GM18873 (cell line): ENCODE measurements at regions not wholly inside any gene's neighbourhood (a gene's known extent, or its start where the extent isn't known, plus 50 kb on each side); places are given as distances from the start of the nearest gene placed in this dataset.
A peak's percentile ranks its signal among the peaks of the same experiment; 100 is the strongest.
"Not testable (repeated sequence)": the region's sequence is repeated elsewhere in the genome, so short reads cannot be mapped to it uniquely, and the experiment has no call there.

Experiments
- ATAC-seq: cut with Tn5 transposase; IDR thresholded peaks from one replicate; pipeline ENCODE4 v1.9.1; 2021; ENCODE audit warnings: mild to moderate bottlenecking, moderate library complexity, moderate number of reproducible peaks; ENCODE audit not compliant: unreplicated experiment, low FRiP score

- ATAC-seq = not testable (repeated sequence)
Measured at GRCh38 chr4:69013933-69014332, 62.3 kb upstream of the UGT2A3 start.

- ATAC-seq = not testable (repeated sequence)
Measured at GRCh38 chr4:69017986-69018385, 66.4 kb upstream of the UGT2A3 start.

DNA sequence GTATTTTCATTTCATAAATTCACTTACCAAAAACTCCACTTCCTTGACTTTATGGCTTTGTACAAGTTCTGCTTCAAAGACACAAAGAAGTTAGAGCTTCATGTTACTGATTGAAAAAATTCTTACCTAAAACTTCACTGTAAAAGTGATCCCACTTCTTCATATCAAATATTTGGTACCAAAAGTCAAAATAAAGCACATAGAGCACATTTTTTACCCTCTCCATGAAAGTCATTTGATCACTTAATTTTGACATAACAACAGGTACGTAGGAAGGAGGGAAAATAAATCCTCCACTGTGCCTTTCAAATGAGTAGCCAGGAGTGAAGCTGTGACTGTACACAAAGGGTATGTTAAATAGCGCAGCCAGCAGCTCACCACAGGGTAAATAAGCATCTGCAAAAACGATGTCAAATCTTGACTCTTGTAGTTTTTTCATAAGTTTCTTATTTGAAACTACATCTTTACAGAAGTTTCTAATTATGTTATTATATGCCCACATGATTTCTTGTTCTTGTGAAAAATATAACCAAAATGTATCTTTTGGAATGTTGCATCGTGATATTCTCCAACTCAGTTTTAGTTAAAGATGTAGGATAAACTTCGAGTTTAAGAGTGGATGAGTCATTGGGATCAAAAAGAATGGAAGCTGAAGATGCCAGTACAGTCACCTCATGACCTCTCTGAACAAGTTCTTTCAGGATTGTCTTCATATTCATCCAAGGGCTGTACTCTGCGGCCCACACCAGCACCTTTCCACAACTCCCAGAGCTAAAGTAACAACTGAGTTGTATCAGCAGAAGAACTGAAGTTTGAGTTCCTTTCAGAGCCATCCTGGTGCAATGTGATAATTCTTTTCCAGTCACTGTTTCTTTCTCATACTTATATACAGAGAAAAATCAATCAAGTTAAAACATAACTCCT is 68.2 kb upstream of the UGT2A3 start:
- not testable (repeated sequence) for ATAC-seq

DNA sequence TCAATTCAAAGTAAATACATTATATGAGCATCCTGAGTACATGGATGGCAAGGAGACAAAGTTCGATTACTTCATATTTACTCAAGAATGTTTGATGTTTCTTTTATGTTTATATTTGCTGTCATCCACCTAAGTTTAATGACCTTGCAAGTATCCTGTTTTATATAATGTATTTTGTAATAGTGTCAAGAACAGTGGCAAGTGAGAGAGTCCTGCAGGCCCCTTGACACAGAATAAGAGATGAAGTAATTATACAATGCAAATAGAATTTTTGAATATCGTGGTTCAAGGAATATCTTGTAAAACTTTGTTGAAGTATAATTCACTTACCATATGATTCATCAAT is 68.8 kb upstream of the UGT2A3 start:
- ATAC-seq = not testable (repeated sequence)

DNA sequence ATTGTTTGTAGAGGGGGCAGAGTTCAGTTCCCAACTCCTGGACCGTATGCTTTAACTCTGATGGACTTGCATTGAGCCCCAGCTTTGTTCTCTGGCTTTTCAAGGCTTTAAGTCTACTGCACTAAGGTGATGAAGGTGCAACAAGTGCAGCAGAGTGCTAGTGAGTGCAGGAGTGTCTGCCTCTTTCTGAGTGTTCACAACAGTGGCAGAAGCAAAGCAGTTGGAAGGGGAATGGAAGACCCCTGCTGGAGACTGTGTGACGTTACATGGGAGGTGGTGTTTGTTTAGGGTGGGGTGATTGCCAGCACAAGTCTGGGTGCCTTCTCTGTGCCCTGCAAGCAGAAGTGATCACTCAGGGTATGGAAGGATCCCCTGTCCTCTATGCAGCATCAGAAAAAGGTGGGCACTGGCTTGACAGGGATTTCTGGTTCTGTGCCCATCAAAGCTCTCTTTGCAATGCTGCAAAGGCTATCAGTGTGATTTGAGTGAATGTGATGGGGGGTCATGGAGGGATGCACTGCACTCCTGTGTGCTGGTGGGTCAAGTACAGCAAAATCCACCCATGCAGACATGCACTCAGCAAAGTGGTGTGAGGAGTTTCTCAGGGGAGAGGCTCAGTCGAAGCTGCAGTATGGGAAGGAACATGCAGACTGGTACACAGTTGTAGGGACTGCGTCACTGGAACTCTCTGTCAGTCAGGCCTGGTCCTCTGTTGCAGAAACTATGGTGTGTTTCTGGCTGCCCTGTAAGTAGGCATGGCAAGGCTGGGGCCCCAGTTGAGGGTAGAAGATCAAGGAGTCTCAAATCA is 70.9 kb upstream of the UGT2B7 start:
- ATAC-seq = peak; percentile 75

DNA sequence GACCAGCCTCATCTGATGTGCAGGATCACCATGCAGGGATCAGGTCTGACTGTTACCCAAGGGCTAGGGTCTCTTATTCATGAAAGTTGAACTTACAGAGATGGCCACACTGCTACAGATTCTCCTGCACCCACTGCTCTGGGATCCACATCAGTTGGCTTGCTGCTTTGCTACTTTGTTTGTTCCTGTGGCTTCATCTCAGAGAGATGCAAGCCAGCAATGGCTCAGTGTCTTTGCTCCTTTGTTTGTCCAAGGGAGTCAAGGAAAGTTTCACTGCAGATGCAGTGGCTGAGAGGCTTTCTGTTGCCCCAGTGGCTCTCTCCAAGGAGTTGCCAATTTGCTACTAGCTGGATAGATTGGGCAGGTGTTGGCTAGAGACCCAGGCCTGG is 70.3 kb upstream of the UGT2B7 start:
- no peak for ATAC-seq

DNA sequence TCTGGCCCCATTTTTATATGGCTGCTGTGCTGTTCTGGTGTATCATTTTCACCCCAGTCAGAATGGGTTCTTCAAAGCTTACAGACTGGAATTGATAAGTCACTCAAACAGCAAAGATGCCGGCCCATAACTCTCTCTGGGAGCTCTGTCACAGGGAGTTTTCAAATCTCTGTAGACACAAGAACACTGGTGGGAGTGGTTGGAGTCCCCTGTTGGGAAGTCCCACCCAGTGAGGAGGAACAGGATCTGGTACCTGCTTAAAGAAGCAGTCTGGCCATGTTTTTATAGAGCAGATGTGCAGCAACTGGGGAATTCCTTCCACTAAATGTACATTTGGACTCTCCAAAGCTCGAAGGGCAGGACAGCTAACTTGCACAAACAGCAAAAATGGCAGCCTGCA is 69.3 kb upstream of the UGT2B7 start:
- ATAC-seq = no peak

DNA sequence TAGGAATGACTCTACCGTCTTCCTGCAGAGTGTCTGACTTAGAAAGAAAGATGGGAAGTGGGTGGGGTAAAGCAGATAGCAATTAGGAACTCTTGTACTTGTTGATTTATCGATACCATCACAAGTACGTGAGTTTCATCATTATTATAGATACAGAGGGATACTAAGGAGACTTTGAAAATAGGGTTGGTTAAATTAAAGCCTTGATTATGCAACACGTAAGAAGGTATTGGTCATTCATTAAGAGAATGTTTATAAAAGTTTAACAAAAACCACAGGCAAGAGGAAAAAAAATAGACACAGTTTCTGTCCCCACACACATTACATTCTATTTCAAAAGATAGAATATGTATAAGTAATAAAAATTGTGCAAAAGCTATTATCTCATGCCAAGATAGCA is 65.9 kb upstream of the UGT2B7 start:
- no peak for ATAC-seq

GRCh38 chr4:69032847-69033638 is 63.2 kb upstream of the UGT2B7 start:
- no peak for ATAC-seq

GRCh38 chr4:69034315-69034740 is 61.9 kb upstream of the UGT2B7 start:
- not testable (repeated sequence) for ATAC-seq

DNA sequence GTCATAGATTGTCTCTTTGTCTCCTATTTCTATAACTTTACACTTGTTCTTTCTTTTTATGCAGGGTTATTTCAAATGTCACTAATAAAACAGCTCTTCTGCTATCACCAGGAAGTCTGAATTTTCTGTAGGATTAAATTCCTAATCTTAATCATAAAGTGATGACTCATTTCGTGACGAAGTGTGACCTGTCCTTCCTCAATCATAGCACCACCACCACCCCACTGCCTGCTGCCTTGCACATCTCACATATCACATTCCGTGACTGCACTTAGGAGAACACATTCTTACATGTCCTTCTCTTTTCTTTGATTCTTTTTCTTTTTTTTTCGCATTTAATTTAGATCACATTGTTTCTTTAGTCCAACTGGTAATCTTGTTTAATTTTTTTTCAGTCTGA is 57.7 kb upstream of the UGT2B7 start:
- ATAC-seq = no peak

GRCh38 chr4:69039071-69039470 is 57.2 kb upstream of the UGT2B7 start:
- ATAC-seq = no peak

GRCh38 chr4:69044247-69044646 is 52.0 kb upstream of the UGT2B7 start:
- no peak for ATAC-seq
